Activated T-helper 2 cell treated with anti-CD3 and anti-CD28 coated beads, Interferon-gamma antibody, Interleukin-2, Interleukin-4, amounts not matched to agents 10 μg/mL and 5 μg/mL and 100 μg/mL, durations not matched to agents 14 hours and 24 hours and 36 hours (primary cell): ENCODE measurements at regions not wholly inside any gene's neighbourhood (a gene's known extent, or its start where the extent isn't known, plus 50 kb on each side); places are given as distances from the start of the nearest gene placed in this dataset.

Source experiments
- DNase-seq: peaks from one replicate; pipeline ENCODE4 v3.0.0; 2021; ENCODE audit warnings: low spot score
- H3K27ac Mint-ChIP-seq: one replicate; pipeline ENCODE4 v1.8.0; 2021; ENCODE audit warnings: mixed read lengths
- H3K27me3 Mint-ChIP-seq: one replicate; pipeline ENCODE4 v1.8.0; 2021; ENCODE audit warnings: low read depth, mixed read lengths
- H3K36me3 Mint-ChIP-seq: one replicate; pipeline ENCODE4 v1.8.0; 2021; ENCODE audit warnings: low read depth, mixed read lengths
- H3K4me1 Mint-ChIP-seq: one replicate; pipeline ENCODE4 v1.8.0; 2021; ENCODE audit warnings: low read depth, mixed read lengths
- H3K4me3 Mint-ChIP-seq: one replicate; pipeline ENCODE4 v1.8.0; 2021; ENCODE audit warnings: low read depth, mild to moderate bottlenecking, moderate library complexity, mixed read lengths
- H3K9me3 Mint-ChIP-seq: one replicate; pipeline ENCODE4 v1.8.0; 2021; ENCODE audit warnings: mixed read lengths
- intact Hi-C: fragments of 100-400 bp; cut with micrococcal nuclease; formaldehyde crosslinking; loops from one replicate; pipeline ENCODE4 v1.15.1; 2023

GRCh38 chr2:221342388-221342787, 229.7 kb downstream of the EPHA4 start:
- Mint-ChIP-seq H3K36me3 (no peaks in the 10 kb centered on the region), H3K27ac (no peak overlapping the region), H3K27me3 (no peaks in the 10 kb centered on the region), H3K4me3 (no peak overlapping the region), H3K4me1 (no peaks in the 10 kb centered on the region), H3K9me3 (no peaks in the 10 kb centered on the region)
- DNase-seq = no peak
- intact Hi-C loops = no loop called here

GRCh38 chr2:221343524-221343923, 228.6 kb downstream of the EPHA4 start:
- H3K4me3 Mint-ChIP-seq = no peak overlapping the region
- H3K9me3 Mint-ChIP-seq = no peaks in the 10 kb centered on the region
- H3K4me1 Mint-ChIP-seq = no peaks in the 10 kb centered on the region
- no peaks in the 10 kb centered on the region for H3K36me3 Mint-ChIP-seq
- H3K27ac Mint-ChIP-seq = no peak overlapping the region
- DNase-seq = no peak
- no peaks in the 10 kb centered on the region for H3K27me3 Mint-ChIP-seq
- intact Hi-C loops = no loop called here

DNA sequence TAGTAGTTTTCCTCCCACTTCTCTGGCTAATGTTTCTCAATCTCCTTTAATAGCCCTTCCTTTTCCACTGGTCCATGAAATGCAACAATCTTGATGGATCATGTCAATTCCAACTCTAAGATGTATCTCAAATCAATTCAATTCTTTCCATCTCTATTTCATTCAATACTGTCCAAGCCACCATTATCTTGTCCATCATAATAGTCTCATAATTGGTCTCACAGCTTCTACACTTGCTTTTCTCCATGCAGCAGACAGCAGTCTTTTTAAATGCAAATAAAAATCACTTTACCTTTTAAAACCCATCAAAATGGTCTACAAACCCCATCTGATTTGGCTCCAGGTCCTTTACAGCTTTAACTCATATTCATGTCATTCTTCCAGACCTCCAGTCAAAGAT, 226.6 kb downstream of the EPHA4 start:
- Mint-ChIP-seq H3K36me3 (no peaks in the 10 kb centered on the region), H3K27ac (no peak overlapping the region), H3K27me3 (no peaks in the 10 kb centered on the region), H3K4me1 (no peaks in the 10 kb centered on the region), H3K9me3 (no peaks in the 10 kb centered on the region), H3K4me3 (no peak overlapping the region)
- no peak for DNase-seq
- intact Hi-C loops = no loop called here

GRCh38 chr2:221346411-221346810, 225.7 kb downstream of the EPHA4 start:
- no peak overlapping the region for H3K27ac Mint-ChIP-seq
- no peaks in the 10 kb centered on the region for H3K36me3 Mint-ChIP-seq
- H3K27me3 Mint-ChIP-seq = no peaks in the 10 kb centered on the region
- intact Hi-C loops = no loop called here
- no peaks in the 10 kb centered on the region for H3K9me3 Mint-ChIP-seq
- no peak for DNase-seq
- H3K4me3 Mint-ChIP-seq = no peak overlapping the region
- no peaks in the 10 kb centered on the region for H3K4me1 Mint-ChIP-seq

- no peaks in the 10 kb centered on the region for H3K27me3 Mint-ChIP-seq
- no peak overlapping the region for H3K27ac Mint-ChIP-seq
- no peaks in the 10 kb centered on the region for H3K36me3 Mint-ChIP-seq
- no peaks in the 10 kb centered on the region for H3K9me3 Mint-ChIP-seq
- no peak for DNase-seq
- H3K4me3 Mint-ChIP-seq = no peak overlapping the region
- no peaks in the 10 kb centered on the region for H3K4me1 Mint-ChIP-seq
- intact Hi-C loops = no loop called here
Observed at GRCh38 chr2:221347471-221347870, 224.6 kb downstream of the EPHA4 start.

DNA sequence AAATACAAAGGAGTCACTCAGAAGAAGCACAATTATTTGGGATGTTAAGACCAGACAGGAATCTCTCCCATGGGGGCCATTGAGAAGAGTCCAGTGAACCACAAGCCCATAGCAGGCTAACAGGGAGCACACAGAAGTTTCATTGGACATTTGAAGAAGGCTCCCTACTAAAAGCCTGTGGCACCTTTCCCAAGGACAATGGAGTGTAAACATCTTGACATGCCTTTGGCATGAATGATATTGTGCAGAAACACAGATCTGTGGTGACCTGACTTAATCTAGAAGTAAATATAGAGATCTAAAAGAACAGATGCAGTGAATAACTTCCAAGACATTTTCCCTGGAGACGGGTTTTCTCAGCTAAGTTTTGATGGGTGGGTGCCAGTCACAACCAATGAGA, 221.5 kb downstream of the EPHA4 start:
- H3K4me3 Mint-ChIP-seq = no peak overlapping the region

GRCh38 chr2:221353201-221353600, 218.9 kb downstream of the EPHA4 start:
- DNase-seq = no peak
- H3K36me3 Mint-ChIP-seq = no peaks in the 10 kb centered on the region
- no peaks in the 10 kb centered on the region for H3K27me3 Mint-ChIP-seq
- no peak overlapping the region for H3K27ac Mint-ChIP-seq
- H3K9me3 Mint-ChIP-seq = no peaks in the 10 kb centered on the region
- intact Hi-C loops = no loop called here
- no peaks in the 10 kb centered on the region for H3K4me1 Mint-ChIP-seq
- H3K4me3 Mint-ChIP-seq = no peak overlapping the region

More for the DNA sequence above, 221.5 kb downstream of the EPHA4 start:
- intact Hi-C loops = no loop called here
- no peaks in the 10 kb centered on the region for H3K27me3 Mint-ChIP-seq
- no peaks in the 10 kb centered on the region for H3K9me3 Mint-ChIP-seq
- no peaks in the 10 kb centered on the region for H3K4me1 Mint-ChIP-seq
- H3K27ac Mint-ChIP-seq = no peak overlapping the region
- no peak for DNase-seq
- H3K36me3 Mint-ChIP-seq = no peaks in the 10 kb centered on the region

- Mint-ChIP-seq H3K27ac (no peak overlapping the region), H3K4me1 (no peaks in the 10 kb centered on the region), H3K27me3 (no peaks in the 10 kb centered on the region), H3K9me3 (no peaks in the 10 kb centered on the region), H3K36me3 (no peaks in the 10 kb centered on the region), H3K4me3 (no peak overlapping the region)
- intact Hi-C loops = no loop called here
- DNase-seq = no peak
Observed at GRCh38 chr2:221360312-221360711, 211.8 kb downstream of the EPHA4 start.

GRCh38 chr2:221360742-221361141, 211.4 kb downstream of the EPHA4 start:
- Mint-ChIP-seq H3K36me3 (no peaks in the 10 kb centered on the region), H3K4me3 (no peak overlapping the region), H3K27ac (no peak overlapping the region), H3K4me1 (no peaks in the 10 kb centered on the region), H3K27me3 (no peaks in the 10 kb centered on the region), H3K9me3 (no peaks in the 10 kb centered on the region)
- intact Hi-C loops = no loop called here
- no peak for DNase-seq

DNA sequence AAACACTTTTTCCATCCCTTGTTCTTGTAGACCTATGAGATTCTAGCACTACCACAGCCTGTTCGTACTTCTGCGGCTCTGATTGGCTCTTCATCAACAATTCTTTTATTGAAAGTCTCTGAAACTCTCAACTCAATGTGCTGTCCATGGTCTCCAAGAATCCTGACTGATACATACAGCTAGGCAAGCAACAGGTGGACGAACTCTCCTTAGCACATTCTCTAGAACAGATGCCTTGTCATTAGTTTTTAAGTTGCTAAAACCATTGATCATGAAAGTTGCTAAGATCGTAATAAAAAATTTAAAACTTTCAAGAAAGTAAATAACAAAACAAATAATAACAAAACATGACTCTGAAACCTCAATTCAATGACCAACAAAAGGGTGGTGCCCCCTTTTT, 210.5 kb downstream of the EPHA4 start:
- Mint-ChIP-seq H3K9me3 (no peaks in the 10 kb centered on the region), H3K27ac (no peak overlapping the region), H3K4me3 (no peak overlapping the region), H3K4me1 (no peaks in the 10 kb centered on the region), H3K36me3 (no peaks in the 10 kb centered on the region), H3K27me3 (no peaks in the 10 kb centered on the region)
- intact Hi-C loops = no loop called here
- DNase-seq = no peak

- intact Hi-C loops = no loop called here
- H3K4me1 Mint-ChIP-seq = no peaks in the 10 kb centered on the region
- no peak overlapping the region for H3K27ac Mint-ChIP-seq
- H3K36me3 Mint-ChIP-seq = no peaks in the 10 kb centered on the region
- DNase-seq = no peak
- no peaks in the 10 kb centered on the region for H3K9me3 Mint-ChIP-seq
- no peaks in the 10 kb centered on the region for H3K27me3 Mint-ChIP-seq
- no peak overlapping the region for H3K4me3 Mint-ChIP-seq
Observed at GRCh38 chr2:221364672-221365071, 207.4 kb downstream of the EPHA4 start.
